GM19372 (cell line): ENCODE measurements at regions not wholly inside any gene's neighbourhood (a gene's known extent, or its start where the extent isn't known, plus 50 kb on each side); places are given as distances from the start of the nearest gene placed in this dataset.
"Not testable (repeated sequence)": the region's sequence is repeated elsewhere in the genome, so short reads cannot be mapped to it uniquely, and the experiment has no call there.

Source experiments
- ATAC-seq: cut with Tn5 transposase; IDR thresholded peaks from one replicate; pipeline ENCODE4 v1.9.1; 2021; ENCODE audit warnings: mild to moderate bottlenecking, low read depth, moderate library complexity; ENCODE audit not compliant: unreplicated experiment

GRCh38 chr2:188033240-188033639 is 258.4 kb upstream of the GULP1 start:
- not testable (repeated sequence) for ATAC-seq

GRCh38 chr2:188034102-188034501 is 257.6 kb upstream of the GULP1 start:
- not testable (repeated sequence) for ATAC-seq

GRCh38 chr2:188035377-188035776 is 256.3 kb upstream of the GULP1 start:
- ATAC-seq = not testable (repeated sequence)

- ATAC-seq = not testable (repeated sequence)
Observed at GRCh38 chr2:188036786-188037185, 254.9 kb upstream of the GULP1 start.

- ATAC-seq = no peak
Observed at GRCh38 chr2:188039307-188039706, 252.4 kb upstream of the GULP1 start.

GRCh38 chr2:188042412-188042811 is 249.3 kb upstream of the GULP1 start:
- ATAC-seq = no peak

- ATAC-seq = no peak
Observed at GRCh38 chr2:188045016-188045415, 246.7 kb upstream of the GULP1 start.

- no peak for ATAC-seq
Observed at GRCh38 chr2:188046437-188046836, 245.2 kb upstream of the GULP1 start.

- no peak for ATAC-seq
Observed at GRCh38 chr2:188047735-188048134, 243.9 kb upstream of the GULP1 start.

- no peak for ATAC-seq
Observed at GRCh38 chr2:188050726-188051125, 240.9 kb upstream of the GULP1 start.

GRCh38 chr2:188051706-188052105 is 240.0 kb upstream of the GULP1 start:
- ATAC-seq = no peak

- no peak for ATAC-seq
Observed at GRCh38 chr2:188065386-188065785, 226.3 kb upstream of the GULP1 start.

- no peak for ATAC-seq
Observed at GRCh38 chr2:188068093-188068492, 223.6 kb upstream of the GULP1 start.

- no peak for ATAC-seq
Observed at GRCh38 chr2:188076149-188077056, 215.3 kb upstream of the GULP1 start.

- no peak for ATAC-seq
Observed at GRCh38 chr2:188077757-188078156, 213.9 kb upstream of the GULP1 start.

GRCh38 chr2:188078534-188078933 is 213.1 kb upstream of the GULP1 start:
- no peak for ATAC-seq

GRCh38 chr2:188079196-188079595 is 212.5 kb upstream of the GULP1 start:
- ATAC-seq = no peak

- no peak for ATAC-seq
Observed at GRCh38 chr2:188085421-188085820, 206.3 kb upstream of the GULP1 start.

GRCh38 chr2:188089901-188090300 is 201.8 kb upstream of the GULP1 start:
- ATAC-seq = no peak

GRCh38 chr2:188091220-188091619 is 200.5 kb upstream of the GULP1 start:
- no peak for ATAC-seq

GRCh38 chr2:188092734-188093133 is 198.9 kb upstream of the GULP1 start:
- ATAC-seq = no peak

GRCh38 chr2:188096910-188097309 is 194.8 kb upstream of the GULP1 start:
- no peak for ATAC-seq
